ENCODE measurements at regions not wholly inside any gene's neighbourhood (a gene's known extent, or its start where the extent isn't known, plus 50 kb on each side); places are given as distances from the start of the nearest gene placed in this dataset.

- Histone ChIP-seq H3K4me3 (no peak overlapping the region), H3K36me3 (no peaks in the 10 kb centered on the region), H3K9me3 (no peaks in the 10 kb centered on the region), H3K4me1 (peaks cover 0 to 6% of the 10 kb centered on the region in 2 donors), H3K27me3 (no peaks in the 10 kb centered on the region), H3K27ac (no peak overlapping the region)
- intact Hi-C loops (cut with DNase I; ENCODE audit: low total_unique reads) (no loop called here), in situ Hi-C loops (cut with MboI; ENCODE audit: low sequenced_read_pairs in 4 of 4) (no loop called here)
- DNase-seq: no peak
- TF ChIP-seq CTCF (IDR thresholded peaks at IDR 0.05 in 4 of 5, conservative IDR thresholded peaks at IDR 0.05 in 1 of 5) (no peak), POLR2A (IDR thresholded peaks at IDR 0.05) (no peak)
- ATAC-seq: no peak
Observed at GRCh38 chr1:231091415-231091814, 51.4 kb upstream of the FAM89A start.
